GM10248 (cell line): ENCODE measurements at regions not wholly inside any gene's neighbourhood (a gene's known extent, or its start where the extent isn't known, plus 50 kb on each side); places are given as distances from the start of the nearest gene placed in this dataset.

Experiments
- CTCF ChIA-PET: fragments of 300-600 bp; sonication (Branson Sonifier 250); formaldehyde crosslinking; extraction: SDS; loops from one replicate; lab custom pipeline; 2021; ENCODE audit warnings: antibody characterized with exemption; lab: Yijun Ruan, JAX
- POLR2A ChIA-PET: fragments of 350-650 bp; sonication (Branson Sonifier 250); formaldehyde crosslinking; extraction: SDS; loops from one replicate; lab custom pipeline; 2020; ENCODE audit warnings: antibody characterized with exemption; lab: Yijun Ruan, JAX
- DNase-seq: peaks from one replicate; pipeline ENCODE4 v3.0.0; 2012; ENCODE audit errors: extremely low spot score
- TF ChIP-seq, protein P1 (sequence below): IDR thresholded peaks from 2 replicates; pipeline ENCODE4 v1.5.1; 2012; ENCODE audit warnings: mild to moderate bottlenecking, low read depth; ENCODE audit errors: extremely low read depth, missing control alignments, control extremely low read depth

DNA sequence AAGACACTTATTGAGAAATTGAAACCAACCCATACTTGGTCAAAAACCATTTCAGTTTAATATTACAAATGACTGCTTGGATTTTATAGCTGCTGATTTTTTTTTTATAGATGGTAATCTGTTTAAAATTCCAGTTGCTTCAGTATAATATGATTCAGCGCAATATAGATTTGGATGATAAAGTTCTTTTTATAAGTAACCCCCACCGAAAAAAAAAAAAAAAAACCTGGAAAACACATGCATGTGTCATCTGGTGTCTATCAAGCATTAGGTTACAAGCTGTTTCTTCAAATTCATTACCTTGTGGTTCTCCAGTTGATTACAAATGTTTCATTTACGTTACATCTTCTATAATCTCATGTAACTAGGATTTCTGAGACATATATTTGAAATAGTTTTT is 356.6 kb upstream of the ROBO2 start:
- POLR2A ChIA-PET, result no interaction called here
- TF ChIP-seq, protein P1, sequence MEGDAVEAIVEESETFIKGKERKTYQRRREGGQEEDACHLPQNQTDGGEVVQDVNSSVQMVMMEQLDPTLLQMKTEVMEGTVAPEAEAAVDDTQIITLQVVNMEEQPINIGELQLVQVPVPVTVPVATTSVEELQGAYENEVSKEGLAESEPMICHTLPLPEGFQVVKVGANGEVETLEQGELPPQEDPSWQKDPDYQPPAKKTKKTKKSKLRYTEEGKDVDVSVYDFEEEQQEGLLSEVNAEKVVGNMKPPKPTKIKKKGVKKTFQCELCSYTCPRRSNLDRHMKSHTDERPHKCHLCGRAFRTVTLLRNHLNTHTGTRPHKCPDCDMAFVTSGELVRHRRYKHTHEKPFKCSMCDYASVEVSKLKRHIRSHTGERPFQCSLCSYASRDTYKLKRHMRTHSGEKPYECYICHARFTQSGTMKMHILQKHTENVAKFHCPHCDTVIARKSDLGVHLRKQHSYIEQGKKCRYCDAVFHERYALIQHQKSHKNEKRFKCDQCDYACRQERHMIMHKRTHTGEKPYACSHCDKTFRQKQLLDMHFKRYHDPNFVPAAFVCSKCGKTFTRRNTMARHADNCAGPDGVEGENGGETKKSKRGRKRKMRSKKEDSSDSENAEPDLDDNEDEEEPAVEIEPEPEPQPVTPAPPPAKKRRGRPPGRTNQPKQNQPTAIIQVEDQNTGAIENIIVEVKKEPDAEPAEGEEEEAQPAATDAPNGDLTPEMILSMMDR, result no peak
- CTCF ChIA-PET, result no interaction called here
- no peak for DNase-seq

DNA sequence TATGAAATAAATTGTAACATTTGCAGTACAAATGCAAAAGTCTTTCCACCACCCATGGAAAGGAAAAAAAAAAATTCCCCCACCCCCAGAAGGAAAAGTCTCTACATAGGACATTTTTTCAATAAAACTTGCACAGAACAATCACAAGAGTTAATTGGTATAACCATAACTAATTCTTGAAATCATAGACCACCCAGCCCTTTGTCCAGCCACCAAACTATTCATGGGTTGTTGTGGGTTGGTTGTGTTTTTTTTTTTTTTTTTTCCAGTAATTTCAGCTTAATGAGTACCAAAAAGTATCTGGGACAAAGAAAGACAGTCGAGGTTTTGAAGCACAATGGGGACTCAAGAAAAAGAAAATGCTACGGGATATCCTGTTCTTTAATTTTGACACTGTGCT is 355.0 kb upstream of the ROBO2 start:
- POLR2A ChIA-PET, result no interaction called here
- no peak for DNase-seq
- CTCF ChIA-PET, result interaction anchor here (0.6 kb wide), 1 partner anchor 11 kb away, joined by 3 read pairs; no protein-coding TSS in a partner anchor
- TF ChIP-seq, protein P1, result no peak

DNA sequence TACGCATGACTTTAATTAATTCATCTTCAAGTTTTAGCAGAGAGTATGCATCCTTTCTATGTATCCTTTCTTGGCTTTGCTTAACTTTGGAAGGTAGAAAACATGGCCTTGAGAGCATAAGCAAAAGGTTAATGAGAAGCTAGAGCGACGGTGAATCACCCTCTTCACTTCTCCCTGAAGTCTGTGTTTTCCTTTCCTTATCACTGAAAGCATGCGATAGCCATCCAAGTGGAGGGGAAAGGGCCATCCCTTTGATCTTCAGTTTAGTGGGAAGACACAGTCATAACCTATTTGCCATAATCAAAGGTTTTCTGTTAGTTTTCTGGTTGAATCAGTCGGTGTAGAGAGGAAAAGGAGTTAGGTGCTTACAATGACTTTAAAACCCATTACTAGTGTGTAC is 354.0 kb upstream of the ROBO2 start:
- CTCF ChIA-PET, result interaction anchor here (1.2 kb wide), 1 partner anchor 10 kb away, joined by 3 read pairs; no protein-coding TSS in a partner anchor
- POLR2A ChIA-PET, result no interaction called here
- TF ChIP-seq, protein P1, result no peak
- no peak for DNase-seq

DNA sequence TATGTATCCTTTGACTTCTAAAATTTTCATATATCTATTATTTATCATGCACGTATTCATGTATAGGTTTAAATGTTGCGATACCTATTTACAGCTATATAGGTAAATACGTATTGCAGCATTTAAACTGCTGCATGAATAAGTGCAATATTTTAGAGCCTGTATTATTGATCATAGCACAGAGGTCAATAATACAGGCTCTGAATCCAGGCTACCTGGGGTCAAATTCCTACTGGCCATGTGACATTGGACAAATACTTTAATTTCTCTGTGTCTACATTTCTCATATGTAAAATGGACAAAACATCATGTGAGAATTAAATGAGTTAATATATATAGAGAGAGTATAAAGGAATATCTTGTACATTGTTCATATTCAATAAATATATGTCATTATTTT is 352.9 kb upstream of the ROBO2 start:
- ChIA-PET CTCF (interaction anchor here (1.2 kb wide), 1 partner anchor 11 kb away, joined by 3 read pairs; no protein-coding TSS in a partner anchor), POLR2A (no interaction called here)
- TF ChIP-seq, protein P1, result no peak
- no peak for DNase-seq

DNA sequence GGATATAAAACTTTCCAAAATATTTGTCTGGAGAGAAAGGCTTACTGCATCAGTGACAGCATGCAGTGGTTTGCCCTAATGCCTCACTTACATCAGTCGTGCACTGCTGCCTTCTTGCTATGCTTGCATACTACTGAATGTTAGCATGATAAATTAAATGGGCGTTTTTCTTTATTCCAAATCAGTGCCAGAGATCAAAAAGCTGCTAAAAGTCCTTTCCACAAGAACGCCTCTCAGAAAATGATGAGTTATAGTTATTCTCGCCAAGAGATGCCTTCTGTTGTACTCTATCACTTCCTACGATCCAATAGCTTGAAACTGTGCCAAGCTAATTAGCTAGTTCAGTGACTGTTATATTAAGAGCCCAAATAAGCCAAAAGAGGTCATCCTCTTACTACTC is 345.8 kb upstream of the ROBO2 start:
- ChIA-PET CTCF (interaction anchor here (0.9 to 1.3 kb wide), 2 partner anchors 27 to 28 kb away, joined by 3 read pairs; no protein-coding TSS in a partner anchor), POLR2A (no interaction called here)
- no peak for DNase-seq
- TF ChIP-seq, protein P1, result no peak

DNA sequence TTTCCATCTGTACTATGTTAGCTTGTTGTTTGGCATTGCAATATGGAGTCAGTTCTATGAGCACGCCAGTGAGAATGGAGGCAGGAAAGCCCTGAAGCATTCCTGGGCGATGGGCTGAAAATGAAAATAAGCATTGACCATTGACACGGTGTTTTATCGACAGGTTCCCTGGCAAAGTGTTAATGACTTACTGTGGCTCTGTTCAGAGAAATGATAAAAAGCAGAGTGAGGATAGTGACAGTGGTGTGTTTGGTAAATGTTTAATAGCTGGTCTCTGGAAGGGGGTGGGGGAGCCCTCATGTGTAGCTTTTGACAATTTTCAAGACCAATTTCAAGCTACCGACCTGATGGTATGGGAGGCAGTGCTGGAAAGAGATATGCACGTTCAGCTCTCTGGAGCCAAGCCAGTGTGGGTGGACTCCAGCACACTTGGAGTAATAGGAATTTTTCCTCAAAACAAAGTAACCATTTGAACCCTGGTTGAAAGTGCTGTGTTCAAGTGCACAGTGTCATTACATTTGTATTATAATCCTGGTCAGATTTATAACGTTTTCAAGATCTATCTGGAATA is 341.7 kb upstream of the ROBO2 start:
- CTCF ChIA-PET, result interaction anchor here (1.2 kb wide), 1 partner anchor 10 kb away, joined by 3 read pairs; no protein-coding TSS in a partner anchor
- POLR2A ChIA-PET, result no interaction called here
- TF ChIP-seq, protein P1, result no peak
- DNase-seq, result no peak
